SJSA1 (cell line): ENCODE measurements at regions not wholly inside any gene's neighbourhood (a gene's known extent, or its start where the extent isn't known, plus 50 kb on each side); places are given as distances from the start of the nearest gene placed in this dataset.

Experiments
- DNase-seq, 2 experiments: peaks; one replicate each; pipeline ENCODE4 v3.0.0-alpha.2; 2015 to 2020; ENCODE audit warnings: low spot score in 2 of 2, low read depth in 1 of 2
- H3K27ac ChIP-seq: fragments of 250-450 bp; sonication (Bioruptor Pico); 2 replicates; pipeline ENCODE4 v1.5.1; 2020; ENCODE audit warnings: mild to moderate bottlenecking, moderate library complexity
- H3K27me3 ChIP-seq: fragments of 250-450 bp; sonication (Bioruptor Pico); replicated peaks from 2 replicates; pipeline ENCODE4 v1.5.1; 2020; ENCODE audit warnings: mild to moderate bottlenecking, moderate library complexity
- H3K36me3 ChIP-seq: fragments of 250-450 bp; sonication (Bioruptor Pico); 2 replicates; pipeline ENCODE4 v1.5.1; 2020; ENCODE audit warnings: mild to moderate bottlenecking
- H3K4me1 ChIP-seq: fragments of 250-450 bp; sonication (Bioruptor Pico); replicated peaks from 2 replicates; pipeline ENCODE4 v1.6.1; 2021; ENCODE audit warnings: mild to moderate bottlenecking
- H3K4me3 ChIP-seq: fragments of 250-450 bp; sonication (Bioruptor Pico); 2 replicates; pipeline ENCODE4 v1.5.1; 2020; ENCODE audit warnings: mild to moderate bottlenecking
- H3K9me3 ChIP-seq: fragments of 250-450 bp; sonication (Bioruptor Pico); replicated peaks from 2 replicates; pipeline ENCODE4 v1.5.1; 2020; ENCODE audit warnings: mild to moderate bottlenecking

GRCh38 chr12:4046495-4046840 lies 173.3 kb upstream of the PARP11 start:
- no peak for DNase-seq
- Histone ChIP-seq H3K27ac (no peak overlapping the region), H3K27me3 (0 out of 2 replicates have a peak, but pooled peaks cover 8% of the 10 kb centered on the region)

GRCh38 chr12:4045786-4046494 lies 172.7 kb upstream of the PARP11 start:
- no peak overlapping the region for H3K4me3 ChIP-seq
- no peaks in the 10 kb centered on the region for H3K36me3 ChIP-seq
- H3K27ac ChIP-seq: no peak overlapping the region
- no peaks in the 10 kb centered on the region for H3K4me1 ChIP-seq
- 0 out of 2 replicates have a peak, but pooled peaks cover 8% of the 10 kb centered on the region for H3K27me3 ChIP-seq
- DNase-seq: peak in 1 of 2 experiments; percentile 16
- no peaks in the 10 kb centered on the region for H3K9me3 ChIP-seq

More at GRCh38 chr12:4046495-4046840, 173.3 kb upstream of the PARP11 start:
- H3K4me1 ChIP-seq: no peaks in the 10 kb centered on the region
- no peaks in the 10 kb centered on the region for H3K36me3 ChIP-seq
- H3K9me3 ChIP-seq: no peaks in the 10 kb centered on the region
- no peak overlapping the region for H3K4me3 ChIP-seq

GRCh38 chr12:4044736-4045730 lies 171.8 kb upstream of the PARP11 start:
- peak in 1 of 2 experiments; percentile 11 for DNase-seq
- Histone ChIP-seq H3K36me3 (no peaks in the 10 kb centered on the region), H3K27ac (no peak overlapping the region), H3K27me3 (0 out of 2 replicates have a peak, but pooled peaks cover 8% of the 10 kb centered on the region), H3K9me3 (no peaks in the 10 kb centered on the region), H3K4me3 (no peak overlapping the region), H3K4me1 (no peaks in the 10 kb centered on the region)

GRCh38 chr12:4044101-4044500 lies 170.9 kb upstream of the PARP11 start:
- Histone ChIP-seq H3K27me3 (0 out of 2 replicates have a peak, but pooled peaks cover 3% of the 10 kb centered on the region), H3K36me3 (no peaks in the 10 kb centered on the region), H3K9me3 (no peaks in the 10 kb centered on the region), H3K27ac (no peak overlapping the region), H3K4me1 (no peaks in the 10 kb centered on the region), H3K4me3 (no peak overlapping the region)
- no peak for DNase-seq

- Histone ChIP-seq H3K36me3 (no peaks in the 10 kb centered on the region), H3K27ac (no peak overlapping the region), H3K4me3 (no peak overlapping the region), H3K27me3 (0 out of 2 replicates have a peak, but pooled peaks cover 3% of the 10 kb centered on the region), H3K9me3 (no peaks in the 10 kb centered on the region), H3K4me1 (no peaks in the 10 kb centered on the region)
- DNase-seq: no peak
These were observed 168.1 kb upstream of the PARP11 start for GRCh38 chr12:4041187-4041885.

- no peak for DNase-seq
- H3K4me1 ChIP-seq: no peaks in the 10 kb centered on the region
- H3K27me3 ChIP-seq: no peaks in the 10 kb centered on the region; the same call in 1 of the 2 replicates
- H3K4me3 ChIP-seq: no peak overlapping the region
- no peaks in the 10 kb centered on the region for H3K36me3 ChIP-seq
- H3K9me3 ChIP-seq: no peaks in the 10 kb centered on the region
- no peak overlapping the region for H3K27ac ChIP-seq
These were observed 166.7 kb upstream of the PARP11 start for GRCh38 chr12:4039931-4040330.

- Histone ChIP-seq H3K4me1 (no peaks in the 10 kb centered on the region), H3K27me3 (peaks cover 2% of the 10 kb centered on the region; the same call in 1 of the 2 replicates), H3K9me3 (no peaks in the 10 kb centered on the region), H3K36me3 (no peaks in the 10 kb centered on the region), H3K4me3 (no peak overlapping the region), H3K27ac (no peak overlapping the region)
- DNase-seq: peak in 1 of 2 experiments; percentile 28
These were observed 164.6 kb upstream of the PARP11 start for GRCh38 chr12:4037747-4038312.

GRCh38 chr12:4036671-4037271 lies 163.6 kb upstream of the PARP11 start:
- no peak for DNase-seq
- Histone ChIP-seq H3K27me3 (peaks cover 2% of the 10 kb centered on the region; the same call in 1 of the 2 replicates), H3K36me3 (no peaks in the 10 kb centered on the region), H3K27ac (no peak overlapping the region), H3K4me1 (peaks cover 3% of the 10 kb centered on the region), H3K9me3 (no peaks in the 10 kb centered on the region), H3K4me3 (no peak overlapping the region)

GRCh38 chr12:4034921-4035320 lies 161.7 kb upstream of the PARP11 start:
- H3K27ac ChIP-seq: no peak overlapping the region
- H3K4me1 ChIP-seq: peaks cover 14% of the 10 kb centered on the region
- DNase-seq: no peak
- H3K36me3 ChIP-seq: no peaks in the 10 kb centered on the region
- H3K27me3 ChIP-seq: peaks cover 2% of the 10 kb centered on the region; the same call in 1 of the 2 replicates
- no peaks in the 10 kb centered on the region for H3K9me3 ChIP-seq
- no peak overlapping the region for H3K4me3 ChIP-seq

GRCh38 chr12:4032924-4033615 lies 159.9 kb upstream of the PARP11 start:
- H3K27me3 ChIP-seq: peaks cover 2% of the 10 kb centered on the region; the same call in 1 of the 2 replicates
- peaks cover 14% of the 10 kb centered on the region for H3K4me1 ChIP-seq
- H3K4me3 ChIP-seq: no peak overlapping the region
- no peak overlapping the region for H3K27ac ChIP-seq
- no peaks in the 10 kb centered on the region for H3K36me3 ChIP-seq
- no peaks in the 10 kb centered on the region for H3K9me3 ChIP-seq
- no peak for DNase-seq

- no peaks in the 10 kb centered on the region for H3K36me3 ChIP-seq
- no peaks in the 10 kb centered on the region for H3K9me3 ChIP-seq
- H3K27me3 ChIP-seq: peaks cover 2% of the 10 kb centered on the region; the same call in 1 of the 2 replicates
- H3K4me3 ChIP-seq: peak overlapping the region; percentile 17; the same call in 1 of the 2 replicates
- DNase-seq: no peak
- peak overlapping the region; percentile 73 for H3K27ac ChIP-seq
- peaks cover 14% of the 10 kb centered on the region for H3K4me1 ChIP-seq
These were observed 158.6 kb upstream of the PARP11 start for GRCh38 chr12:4031703-4032291.
